Common myeloid progenitor, CD34-positive (primary cell): ENCODE measurements at regions not wholly inside any gene's neighbourhood (a gene's known extent, or its start where the extent isn't known, plus 50 kb on each side); places are given as distances from the start of the nearest gene placed in this dataset.
A peak's percentile ranks its signal among the peaks of the same experiment; 100 is the strongest.
"Not testable (repeated sequence)": the region's sequence is repeated elsewhere in the genome, so short reads cannot be mapped to it uniquely, and the experiment has no call there.

ENCODE experiments used
- CTCF ChIA-PET: fragments of 350-600 bp; sonication (Branson Sonifier 250); formaldehyde crosslinking; loops from one replicate; lab custom pipeline; 2021; ENCODE audit warnings: antibody characterized with exemption; lab: Charles Lee
- POLR2A ChIA-PET: fragments of 350-600 bp; sonication (Branson Sonifier 250); formaldehyde crosslinking; loops from one replicate; lab custom pipeline; 2021; ENCODE audit warnings: antibody characterized with exemption; lab: Charles Lee
- DNase-seq, 3 donors: peaks; one replicate each; pipeline versions ENCODE4 v3.0.0 to v3.0.0-alpha.2; 2013
- H3K27ac ChIP-seq, 2 experiments: 1 replicate in 1 of 2; 2 replicates in 1 of 2; pipeline ENCODE4 v1.7.0; 2013; ENCODE audit warnings: inconsistent platforms in 2 of 2, low read length in 2 of 2, mild to moderate bottlenecking in 2 of 2, low read depth in 1 of 2, moderate library complexity in 1 of 2; ENCODE audit not compliant: severe bottlenecking in 2 of 2, insufficient read depth in 1 of 2, poor library complexity in 1 of 2
- H3K27me3 ChIP-seq, 5 experiments: replicated peaks in 2 of 5; 1 replicate in 3 of 5; 2 replicates in 2 of 5; pipeline versions ENCODE4 v1.6.1 to v1.7.0; 2013; ENCODE audit warnings: low read length in 4 of 5, mild to moderate bottlenecking in 2 of 5, moderate library complexity in 2 of 5, inconsistent platforms in 1 of 5; ENCODE audit not compliant: insufficient read depth in 5 of 5, control insufficient read depth in 4 of 5
- H3K36me3 ChIP-seq, 4 experiments: 1 replicate in 2 of 4; 2 replicates in 2 of 4; pipeline versions ENCODE4 v1.6.1 to v1.7.0; 2013; ENCODE audit warnings: low read length in 3 of 4, control low read depth in 1 of 4, mild to moderate bottlenecking in 1 of 4; ENCODE audit not compliant: control insufficient read depth in 4 of 4, insufficient read depth in 4 of 4
- H3K4me1 ChIP-seq, 4 experiments: 1 replicate in 3 of 4; 2 replicates in 1 of 4; pipeline versions ENCODE4 v1.6.1 to v1.7.1; 2013; ENCODE audit warnings: low read length in 3 of 4, mild to moderate bottlenecking in 3 of 4, control low read depth in 1 of 4, inconsistent platforms in 1 of 4, moderate library complexity in 1 of 4; ENCODE audit not compliant: control insufficient read depth in 4 of 4, insufficient read depth in 4 of 4; ENCODE audit errors: control extremely low read depth in 1 of 4
- H3K4me3 ChIP-seq, 7 experiments: 1 replicate in 4 of 7; 2 replicates in 3 of 7; pipeline versions ENCODE4 v1.5.1 to v1.7.0; 2013; ENCODE audit warnings: mild to moderate bottlenecking in 7 of 7, low read length in 6 of 7, moderate library complexity in 6 of 7, inconsistent platforms in 2 of 7, low read depth in 2 of 7, control low read depth in 1 of 7; ENCODE audit not compliant: insufficient read depth in 4 of 7, control insufficient read depth in 1 of 7; ENCODE audit errors: extremely low read depth in 1 of 7
- H3K9me3 ChIP-seq, 5 experiments: 1 replicate in 4 of 5; 2 replicates in 1 of 5; pipeline versions ENCODE4 v1.6.1 to v1.7.1; 2013; ENCODE audit warnings: low read length in 4 of 5, mild to moderate bottlenecking in 2 of 5, inconsistent platforms in 1 of 5, low read depth in 1 of 5, moderate library complexity in 1 of 5; ENCODE audit not compliant: control insufficient read depth in 4 of 5, insufficient read depth in 2 of 5; ENCODE audit errors: control extremely low read depth in 1 of 5
- WGBS: methylation state at CpG from one replicate; pipeline ENCODE4 v1.1.5; 2013; ENCODE audit not compliant: insufficient coverage; 5-methylcytosine and 5-hydroxymethylcytosine counted together

GRCh38 chr9:38170763-38171537, 101.9 kb upstream of the SHB start:
- DNase-seq: peak in 2 of 3 donors; percentile 66 to 67
- peaks cover 0 to 23% (median 13%) of the 10 kb centered on the region in 5 experiments for H3K9me3 ChIP-seq
- H3K36me3 ChIP-seq, H3K4me1 ChIP-seq, H3K27me3 ChIP-seq, POLR2A ChIA-PET, H3K4me3 ChIP-seq: not testable (repeated sequence)
- WGBS: 100% methylated on average over 7 of the region's 9 CpGs
- CTCF ChIA-PET: interaction anchor here (1.6 kb wide), 1 partner anchor 10 kb away, joined by 5 read pairs; no protein-coding TSS in a partner anchor
- H3K27ac ChIP-seq: peak overlapping the region in 1 of 2 experiments; percentile 62

DNA sequence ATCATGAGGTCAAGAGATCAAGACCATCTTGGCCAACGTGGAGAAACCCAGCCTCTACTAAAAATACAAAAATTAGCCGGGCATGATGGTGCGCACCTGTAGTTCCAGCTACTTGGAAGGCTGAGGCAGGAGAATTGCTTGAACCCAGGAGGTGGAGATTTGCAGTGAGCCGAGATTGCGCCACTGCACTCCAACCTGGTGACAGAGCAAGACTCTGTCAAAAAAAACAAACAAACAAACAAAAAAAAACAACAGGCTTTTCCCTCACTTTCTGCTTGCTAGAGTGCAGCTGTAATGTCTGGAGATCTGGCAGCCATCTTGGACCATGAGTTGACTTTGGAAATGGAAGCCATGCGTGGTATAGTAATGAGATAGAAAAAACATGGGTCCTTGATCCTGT, 101.1 kb upstream of the SHB start:
- DNase-seq, H3K4me1 ChIP-seq, POLR2A ChIA-PET, H3K36me3 ChIP-seq, H3K27me3 ChIP-seq, CTCF ChIA-PET, H3K4me3 ChIP-seq: not testable (repeated sequence)
- H3K27ac ChIP-seq: peak overlapping the region in 1 of 2 experiments; percentile 50
- peaks cover 0 to 23% (median 13%) of the 10 kb centered on the region in 5 experiments for H3K9me3 ChIP-seq
- 100% methylated on average over 1 of the region's 6 CpGs for WGBS

GRCh38 chr9:38166501-38166900, 97.5 kb upstream of the SHB start:
- Histone ChIP-seq H3K9me3 (peaks cover 0 to 19% (median 13%) of the 10 kb centered on the region in 5 experiments), H3K36me3 (no peaks in the 10 kb centered on the region), H3K4me1 (peaks cover 0 to 20% (median 18%) of the 10 kb centered on the region in 4 experiments), H3K4me3 (no peak overlapping the region), H3K27me3 (no peaks in the 10 kb centered on the region), H3K27ac (no peak overlapping the region)
- no peak for DNase-seq
- POLR2A ChIA-PET: no interaction called here
- 95% methylated on average over 3 of the region's 5 CpGs for WGBS
- CTCF ChIA-PET: interaction anchor here (1.0 kb wide), 1 partner anchor 13 kb away, joined by 3 read pairs; no protein-coding TSS in a partner anchor

DNA sequence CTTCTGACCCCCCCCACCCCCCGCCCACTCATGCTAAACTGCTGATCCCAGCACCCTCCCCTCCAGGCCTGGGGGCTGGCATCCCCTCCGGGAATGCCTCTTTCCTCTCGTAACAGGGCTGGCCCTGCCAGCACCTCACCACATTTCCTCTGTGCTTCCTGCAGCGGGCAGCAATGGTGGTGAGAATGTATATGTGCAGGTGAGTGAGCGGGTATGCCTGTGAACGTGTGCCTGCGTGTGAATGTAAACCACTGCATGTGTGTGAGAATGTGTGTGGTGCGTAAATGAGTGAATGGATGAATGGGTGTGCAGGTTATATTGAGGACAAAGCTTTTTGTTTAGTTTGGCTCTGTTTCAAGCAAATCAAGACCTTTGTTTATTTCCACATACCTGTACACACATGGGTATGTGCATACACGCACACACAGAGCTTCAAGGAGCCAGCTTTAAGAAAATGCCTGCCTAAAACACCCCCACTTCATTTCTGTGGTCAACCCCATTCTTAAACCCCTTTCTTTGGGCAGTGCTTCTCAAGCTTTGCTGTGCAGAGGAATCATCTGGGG, 95.7 kb upstream of the SHB start:
- ChIA-PET CTCF (interaction anchor here (0.6 to 1.6 kb wide), 4 partner anchors 9 to 77 kb away, joined by 3 read pairs; no protein-coding TSS in a partner anchor), POLR2A (no interaction called here)

DNA sequence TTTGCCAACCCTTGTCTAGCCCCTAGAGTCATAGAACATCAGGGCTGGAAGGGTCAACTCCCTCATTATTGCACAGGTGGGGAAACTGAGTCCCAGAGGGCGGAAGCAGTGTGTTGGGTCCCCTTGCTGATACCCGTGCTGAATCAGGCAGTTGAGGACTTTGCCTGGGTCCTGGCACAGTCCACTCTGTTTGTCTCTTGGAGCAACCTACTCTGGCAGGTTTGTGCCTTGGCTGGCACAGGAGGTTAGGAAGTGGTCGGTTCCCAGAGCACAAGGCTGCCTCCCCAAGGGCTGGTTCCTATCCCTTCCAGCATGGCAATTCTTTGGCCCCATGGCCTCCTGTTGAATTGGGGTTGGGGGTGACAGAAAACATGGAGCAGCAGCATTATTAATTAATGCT, 94.5 kb upstream of the SHB start:
- Histone ChIP-seq H3K36me3 (no peaks in the 10 kb centered on the region), H3K27me3 (no peaks in the 10 kb centered on the region), H3K4me1 (peaks cover 0 to 20% (median 18%) of the 10 kb centered on the region in 4 experiments), H3K9me3 (no peaks in the 10 kb centered on the region), H3K4me3 (no peak overlapping the region), H3K27ac (no peak overlapping the region)
- DNase-seq: no peak
- ChIA-PET CTCF (no interaction called here), POLR2A (no interaction called here)
- WGBS: 91% methylated on average over 3 of the region's 3 CpGs

More for the DNA sequence above, 95.7 kb upstream of the SHB start:
- no peaks in the 10 kb centered on the region for H3K27me3 ChIP-seq
- no peak overlapping the region for H3K27ac ChIP-seq
- peaks cover 0 to 20% (median 18%) of the 10 kb centered on the region in 4 experiments for H3K4me1 ChIP-seq
- DNase-seq: peak in 2 of 3 donors; percentile 59 to 71
- WGBS: 13% methylated on average over 4 of the region's 9 CpGs
- no peaks in the 10 kb centered on the region for H3K36me3 ChIP-seq
- no peak overlapping the region for H3K4me3 ChIP-seq
- H3K9me3 ChIP-seq: peaks cover 0 to 4% (median 1%) of the 10 kb centered on the region in 5 experiments

DNA sequence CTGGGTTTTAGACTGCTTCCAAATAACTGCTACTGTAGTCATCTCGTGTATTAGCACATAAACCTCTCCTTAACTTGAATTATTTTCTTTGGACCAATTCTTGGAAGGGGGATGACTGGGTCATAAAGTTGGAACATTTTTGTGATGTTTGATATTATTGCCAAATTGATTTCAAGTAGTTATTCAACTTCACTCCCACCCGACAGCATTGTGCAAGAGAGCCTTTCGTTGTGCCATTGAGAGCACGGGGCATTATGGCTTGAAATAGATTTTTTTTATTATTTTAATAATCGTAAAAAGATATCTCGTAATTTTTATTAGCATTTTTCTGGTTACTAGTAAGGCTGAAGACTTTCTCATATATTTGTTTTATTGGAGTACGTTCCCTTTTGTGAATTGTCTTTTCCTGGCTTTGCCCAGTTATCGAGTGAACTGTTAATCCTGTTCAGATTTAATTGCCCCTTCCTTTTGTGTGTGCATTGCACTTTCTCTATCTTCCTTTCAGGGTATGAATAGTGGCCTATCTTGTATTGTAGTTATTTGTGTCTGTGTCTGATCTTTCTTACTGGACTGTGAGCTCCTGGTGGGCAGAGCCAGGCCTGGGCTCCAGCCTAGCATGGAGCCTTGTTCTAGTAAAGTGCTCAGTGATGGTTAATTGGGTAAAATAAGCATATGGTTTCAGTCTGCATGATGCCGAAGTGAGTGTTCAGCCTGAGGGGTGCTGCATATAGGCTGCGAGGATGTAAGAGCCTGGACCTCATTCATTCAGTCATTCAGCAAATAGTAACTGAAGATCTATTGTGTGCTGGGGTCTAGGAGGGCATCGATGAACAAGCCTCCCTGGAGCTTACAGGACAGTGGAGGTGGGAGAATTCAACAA, 93.5 kb upstream of the SHB start:
- CTCF ChIA-PET: interaction anchor here (1.7 to 2.0 kb wide), 2 partner anchors 9 to 249 kb away, joined by 5 to 6 read pairs; no protein-coding TSS in a partner anchor
- H3K27ac ChIP-seq: no peak overlapping the region
- WGBS: 100% methylated on average over 1 of the region's 11 CpGs
- DNase-seq: no peak
- no peaks in the 10 kb centered on the region for H3K36me3 ChIP-seq
- POLR2A ChIA-PET: interaction anchor here (0.6 kb wide), 1 partner anchor 86 kb away, joined by 5 read pairs; no protein-coding TSS in a partner anchor
- H3K27me3 ChIP-seq: no peaks in the 10 kb centered on the region
- no peak overlapping the region for H3K4me3 ChIP-seq
- H3K9me3 ChIP-seq: no peaks in the 10 kb centered on the region
- peaks cover 0 to 20% (median 18%) of the 10 kb centered on the region in 4 experiments for H3K4me1 ChIP-seq
